HCT116 (cell line): ENCODE measurements at regions not wholly inside any gene's neighbourhood (a gene's known extent, or its start where the extent isn't known, plus 50 kb on each side); places are given as distances from the start of the nearest gene placed in this dataset.
"Not testable (repeated sequence)": the region's sequence is repeated elsewhere in the genome, so short reads cannot be mapped to it uniquely, and the experiment has no call there.

Experiments
- ATAC-seq: fragments of 200-7000 bp; cut with Tn5 transposase; 2 replicates; pipeline ENCODE4 v1.9.1; 2020; ENCODE audit warnings: mild to moderate bottlenecking, moderate library complexity
- BruUV-seq: library from RNA; stranded (reverse); fragments of 400-500 nt; replicated peaks from 2 replicates; lab custom pipeline; 2021; lab: Mats Ljungman, UMichigan
- CTCF ChIA-PET: fragments of 300-600 bp; sonication (Branson Sonifier 250); formaldehyde crosslinking; loops from one replicate; lab custom pipeline; 2021; ENCODE audit warnings: antibody characterized with exemption; lab: Charles Lee
- POLR2A ChIA-PET: fragments of 300-600, 350-600 bp; sonication (Branson Sonifier 250); formaldehyde crosslinking; loops from one replicate; lab custom pipeline; 2021; ENCODE audit warnings: antibody characterized with exemption; lab: Charles Lee
- RAD21 ChIA-PET, 2 experiments: fragments of 300-600 bp; sonication (Branson Sonifier 250); formaldehyde crosslinking; loops; one replicate each; lab custom pipeline; 2023; ENCODE audit warnings: low total read pairs in 2 of 2; ENCODE audit not compliant: uncharacterized antibody in 2 of 2, unreplicated experiment in 2 of 2, low non-redundant PET in 1 of 2; lab: Charles Lee
- DNase-seq: peaks from one replicate; pipeline ENCODE4 v3.0.0-alpha.2; 2010; ENCODE audit warnings: low read depth, low spot score
- H2AFZ ChIP-seq: fragments of 200-600 bp; shearing (Covaris generic), sonication (generic); 2 replicates; pipeline ENCODE4 v1.6.1; 2017; ENCODE audit warnings: low read depth, mixed run types, mixed read lengths, antibody characterized with exemption, low read length; ENCODE audit not compliant: poor library complexity, severe bottlenecking
- H3K27ac ChIP-seq: 2 replicates; pipeline ENCODE4 v1.5.1; 2012; ENCODE audit warnings: low read depth, low read length
- H3K27me3 ChIP-seq: fragments of 200-600 bp; sonication (generic); 2 replicates; pipeline ENCODE4 v1.6.1; 2016; ENCODE audit warnings: mixed run types, low read length, mixed read lengths; ENCODE audit not compliant: insufficient read depth
- H3K36me3 ChIP-seq, 2 experiments: fragments of 200-500 bp in 1 of 2; fragments of 200-600 bp in 1 of 2; sonication (Bioruptor generic) in 1 of 2; sonication (generic) in 1 of 2; 2 replicates each; pipeline versions ENCODE4 v1.5.1 to v1.6.1; 2014 to 2016; ENCODE audit warnings: low read length in 2 of 2, inconsistent platforms in 1 of 2, mixed read lengths in 1 of 2, mixed run types in 1 of 2; ENCODE audit not compliant: insufficient read depth in 2 of 2, control insufficient read depth in 1 of 2
- H3K4me1 ChIP-seq, 2 experiments: fragments of 200-600 bp in 1 of 2; sonication (generic) in 1 of 2; 2 replicates each; pipeline versions ENCODE4 v1.5.1 to v1.6.1; 2012 to 2017; ENCODE audit warnings: low read length in 2 of 2, inconsistent platforms in 1 of 2, mild to moderate bottlenecking in 1 of 2, mixed read lengths in 1 of 2, mixed run types in 1 of 2, moderate library complexity in 1 of 2; ENCODE audit not compliant: insufficient read depth in 2 of 2, control insufficient read depth in 1 of 2
- H3K4me2 ChIP-seq: fragments of 200-600 bp; sonication (generic); 2 replicates; pipeline ENCODE4 v1.6.1; 2017; ENCODE audit warnings: mixed run types, low read length, mixed read lengths
- H3K4me3 ChIP-seq, 2 experiments: fragments of 200-600 bp in 1 of 2; sonication (generic) in 1 of 2; replicated peaks in 1 of 2; 2 replicates each; pipeline ENCODE4 v1.5.1; 2011 to 2016; ENCODE audit warnings: low read length in 2 of 2, control low read depth in 1 of 2, low read depth in 1 of 2, mild to moderate bottlenecking in 1 of 2, mixed read lengths in 1 of 2, mixed run types in 1 of 2
- H3K79me2 ChIP-seq: fragments of 200-600 bp; sonication (generic); 2 replicates; pipeline ENCODE4 v1.6.1; 2017; ENCODE audit warnings: mild to moderate bottlenecking, mixed run types, low read length, moderate library complexity, mixed read lengths; ENCODE audit not compliant: insufficient read depth
- H3K9ac ChIP-seq: fragments of 200-600 bp; sonication (generic); 2 replicates; pipeline ENCODE4 v1.6.1; 2016; ENCODE audit warnings: low read length, mixed read lengths
- H3K9me2 ChIP-seq: fragments of 200-600 bp; sonication (generic), shearing (Covaris generic); 2 replicates; pipeline ENCODE4 v1.6.1; 2017; ENCODE audit warnings: mixed run types, mild to moderate bottlenecking, moderate library complexity; ENCODE audit not compliant: insufficient read depth
- H3K9me3 ChIP-seq, 2 experiments: fragments of 200-500 bp in 1 of 2; fragments of 200-600 bp in 1 of 2; sonication (Bioruptor generic) in 1 of 2; sonication (generic) in 1 of 2; 2 replicates each; pipeline ENCODE4 v1.6.1; 2014 to 2017; ENCODE audit warnings: low read length in 2 of 2, mixed read lengths in 2 of 2, inconsistent platforms in 1 of 2, low read depth in 1 of 2, mild to moderate bottlenecking in 1 of 2, mixed run types in 1 of 2, moderate library complexity in 1 of 2; ENCODE audit not compliant: control insufficient read depth in 1 of 2, insufficient read depth in 1 of 2
- H4K20me1 ChIP-seq: fragments of 200-600 bp; sonication (generic), shearing (Covaris generic); 2 replicates; pipeline ENCODE4 v1.6.1; 2017; ENCODE audit warnings: mixed run types, mild to moderate bottlenecking, moderate library complexity; ENCODE audit not compliant: insufficient read depth
- FOSL1 ChIP-seq: IDR thresholded peaks from 2 replicates; pipeline ENCODE4 v1.6.1; 2012; ENCODE audit warnings: low read depth
- MAX ChIP-seq: IDR thresholded peaks from 2 replicates; pipeline ENCODE4 v1.6.1; 2012
- REST ChIP-seq: IDR thresholded peaks from 2 replicates; pipeline ENCODE4 v1.6.1; 2012; ENCODE audit warnings: low read depth
- intact Hi-C: fragments of 100-400 bp; cut with micrococcal nuclease; formaldehyde crosslinking; loops from 2 replicates; pipeline ENCODE4 v1.10.0; 2022

- Histone ChIP-seq H3K27me3 (no peaks in the 10 kb centered on the region), H3K9me2 (no peaks in the 10 kb centered on the region), H3K27ac (no peak overlapping the region), H2AFZ (no peak overlapping the region), H3K36me3 (no peaks in the 10 kb centered on the region), H3K9me3 (no peaks in the 10 kb centered on the region), H3K4me3 (no peak overlapping the region), H4K20me1 (no peaks in the 10 kb centered on the region)
- ChIA-PET CTCF (no interaction called here), RAD21 (no interaction called here), POLR2A (no interaction called here)
- no TSS peak for BruUV-seq
- no peak for TF ChIP-seq FOSL1
- no peak for TF ChIP-seq MAX
- no peak for TF ChIP-seq REST
- TF ChIP-seq, all 23 proteins: peak for 0
- Histone ChIP-seq H3K4me2 (no peak overlapping the region), H3K79me2 (no peaks in the 10 kb centered on the region), H3K9ac (no peak overlapping the region), H3K4me1 (no peaks in the 10 kb centered on the region)
- DNase-seq (no peak), ATAC-seq (no peak)
- intact Hi-C loops, result no loop called here
Measured at GRCh38 chr10:14421941-14422340, 91.2 kb upstream of the FRMD4A start.

DNA sequence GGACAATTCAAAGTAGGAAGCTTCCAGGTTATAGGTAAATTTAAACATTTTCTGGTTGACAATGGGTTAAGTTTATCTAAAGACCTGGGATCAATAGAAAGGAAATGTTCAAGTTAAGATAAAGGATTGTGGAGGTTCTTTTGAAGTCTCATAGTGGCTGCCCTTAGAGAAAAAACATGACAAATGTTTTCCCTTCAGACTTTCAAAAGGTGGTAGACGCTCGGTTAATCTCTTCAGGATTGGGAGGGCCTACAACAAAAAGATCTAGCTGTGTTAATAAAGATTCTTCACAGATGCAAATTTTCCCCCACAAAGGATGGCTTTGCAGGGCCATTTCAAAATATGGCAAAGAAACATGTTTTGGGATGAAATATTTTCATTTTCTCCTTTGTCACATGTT is 86.6 kb upstream of the FRMD4A start:
- H3K4me2 ChIP-seq, H3K9me2 ChIP-seq, H3K4me1 ChIP-seq, POLR2A ChIA-PET, H3K36me3 ChIP-seq, H3K79me2 ChIP-seq, CTCF ChIA-PET, DNase-seq, BruUV-seq, H3K27me3 ChIP-seq, H2AFZ ChIP-seq, H4K20me1 ChIP-seq, intact Hi-C loops, ATAC-seq, H3K9ac ChIP-seq, H3K4me3 ChIP-seq, RAD21 ChIA-PET, H3K9me3 ChIP-seq, H3K27ac ChIP-seq: not testable (repeated sequence)
